HPDE6-E6E7 (cell line): ENCODE measurements at regions not wholly inside any gene's neighbourhood (a gene's known extent, or its start where the extent isn't known, plus 50 kb on each side); places are given as distances from the start of the nearest gene placed in this dataset.

Experiments
- DNase-seq: peaks from one replicate; pipeline ENCODE4 v3.0.0; 2011; ENCODE audit warnings: missing footprints; ENCODE audit errors: extremely low spot score

GRCh38 chr9:31612336-31613030, 772.0 kb upstream of the ACO1 start:
- DNase-seq = no peak

DNA sequence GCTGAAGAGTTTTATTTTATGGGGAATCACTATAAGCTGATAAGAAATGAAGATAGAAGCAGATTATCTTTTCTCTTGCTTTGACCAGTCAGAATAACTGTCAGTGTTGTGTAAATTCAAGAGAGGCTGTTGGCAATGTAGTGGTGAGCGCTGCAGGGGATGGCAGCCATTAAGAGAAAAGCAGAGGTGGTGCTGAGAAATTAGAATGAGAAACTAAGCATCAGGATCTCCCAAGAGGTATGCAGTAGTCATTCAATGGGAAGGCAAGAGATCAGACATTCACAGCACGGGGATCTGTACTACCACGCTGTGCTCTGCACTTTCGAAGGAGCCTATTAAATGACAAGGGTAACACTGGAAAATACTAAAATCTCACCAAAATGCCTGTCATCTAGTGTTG, 768.5 kb upstream of the ACO1 start:
- no peak for DNase-seq

- DNase-seq = no peak
Observed at GRCh38 chr9:31623511-31623910, 760.9 kb upstream of the ACO1 start.

DNA sequence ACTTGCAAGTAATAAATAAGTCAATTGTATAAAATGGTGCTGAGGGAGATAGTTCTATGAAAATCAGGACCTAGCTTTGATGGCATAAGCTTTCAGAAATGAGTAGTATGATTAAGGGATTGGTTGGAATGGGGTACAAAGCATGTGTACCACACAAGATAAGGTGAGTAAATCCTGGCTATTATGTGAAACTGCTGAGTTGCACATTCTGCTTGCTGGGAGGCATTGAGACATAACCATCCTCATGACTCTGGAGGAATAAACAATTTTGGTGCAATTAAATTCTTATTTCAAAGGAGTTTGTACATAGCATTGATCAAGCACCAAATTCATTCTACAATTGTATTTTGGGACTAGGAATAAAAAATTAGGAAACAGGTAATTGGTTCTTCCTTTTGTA, 755.2 kb upstream of the ACO1 start:
- no peak for DNase-seq

DNA sequence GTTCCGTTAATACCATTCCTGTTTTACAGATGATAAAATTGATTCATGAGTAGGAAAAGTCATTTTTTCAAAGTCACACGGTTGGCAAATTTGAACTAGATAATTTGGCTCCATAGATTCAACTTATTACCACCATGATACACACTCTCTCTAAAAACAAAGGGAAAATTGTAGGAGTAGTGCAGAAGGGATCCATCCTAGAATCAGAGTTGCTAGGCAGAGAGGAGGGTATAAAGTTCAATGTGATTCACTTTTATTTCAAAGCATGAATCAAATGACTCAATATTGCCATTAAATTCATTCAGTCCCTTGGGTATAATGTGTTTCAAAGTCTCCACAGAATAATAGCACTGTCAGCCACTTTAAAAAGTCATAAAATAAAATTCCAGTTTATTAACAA, 747.2 kb upstream of the ACO1 start:
- DNase-seq = no peak

GRCh38 chr9:31637861-31638260, 746.6 kb upstream of the ACO1 start:
- no peak for DNase-seq

DNA sequence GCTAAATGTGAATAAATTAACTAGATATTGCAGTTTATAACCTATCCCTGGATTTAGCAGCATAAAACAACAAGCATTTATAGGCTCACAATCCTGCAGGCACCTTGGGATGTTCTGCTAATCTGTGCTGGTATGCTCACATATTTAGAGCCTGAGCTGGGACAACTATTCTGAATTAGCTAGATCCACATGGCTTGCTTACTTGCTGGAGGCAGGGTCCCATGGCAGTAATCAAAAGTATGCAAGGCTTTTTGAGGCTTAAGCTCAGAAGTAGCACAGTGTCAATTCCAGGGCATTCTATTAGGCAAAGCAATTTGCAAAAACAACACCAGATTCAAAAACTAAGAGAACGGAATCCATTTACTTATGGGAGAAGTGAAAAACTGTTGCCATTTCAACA, 745.0 kb upstream of the ACO1 start:
- no peak for DNase-seq

- no peak for DNase-seq
Observed at GRCh38 chr9:31669311-31669710, 715.1 kb upstream of the ACO1 start.

- no peak for DNase-seq
Observed at GRCh38 chr9:31671011-31671410, 713.4 kb upstream of the ACO1 start.

DNA sequence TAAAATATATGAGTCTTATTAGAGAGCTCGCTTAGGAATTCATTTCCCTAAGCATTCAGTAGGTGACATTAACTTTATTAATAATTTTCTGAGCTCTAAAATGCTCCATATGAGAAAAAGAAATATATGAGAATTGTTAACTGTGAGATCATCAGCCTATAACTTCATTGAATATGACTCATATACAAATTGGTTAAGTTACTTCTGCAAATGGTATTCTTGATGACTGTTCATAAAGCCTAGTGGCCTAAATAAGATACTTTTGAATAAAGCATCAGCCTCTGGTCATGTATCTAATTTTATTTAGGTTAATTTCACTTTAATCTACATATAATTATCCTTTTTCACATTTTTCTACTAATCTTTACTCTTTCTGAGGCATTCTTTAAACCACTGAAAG, 710.2 kb upstream of the ACO1 start:
- DNase-seq = peak; percentile 9

- DNase-seq = no peak
Observed at GRCh38 chr9:31677415-31677814, 707.0 kb upstream of the ACO1 start.

GRCh38 chr9:31677877-31678276, 706.6 kb upstream of the ACO1 start:
- DNase-seq = no peak

DNA sequence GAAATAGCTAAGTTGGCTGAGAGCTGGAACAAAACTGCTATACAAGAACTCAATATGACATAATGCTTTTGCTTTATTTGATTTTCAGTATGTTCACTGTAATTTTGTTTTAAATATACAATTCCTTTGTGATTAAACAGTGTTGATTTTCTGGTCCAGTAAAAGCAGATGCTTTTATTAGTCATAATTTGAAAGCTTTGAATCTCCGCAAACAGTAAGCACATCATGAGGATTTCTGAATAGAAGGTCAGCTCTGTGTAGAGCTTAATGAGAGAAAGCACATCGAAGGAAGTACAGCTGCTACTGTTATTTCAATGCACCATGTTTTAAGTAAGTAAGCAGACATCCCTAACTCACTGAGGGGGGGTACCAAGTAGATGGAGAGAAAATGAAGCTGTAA, 701.3 kb upstream of the ACO1 start:
- DNase-seq = no peak

- no peak for DNase-seq
Observed at GRCh38 chr9:31697956-31698355, 686.5 kb upstream of the ACO1 start.

DNA sequence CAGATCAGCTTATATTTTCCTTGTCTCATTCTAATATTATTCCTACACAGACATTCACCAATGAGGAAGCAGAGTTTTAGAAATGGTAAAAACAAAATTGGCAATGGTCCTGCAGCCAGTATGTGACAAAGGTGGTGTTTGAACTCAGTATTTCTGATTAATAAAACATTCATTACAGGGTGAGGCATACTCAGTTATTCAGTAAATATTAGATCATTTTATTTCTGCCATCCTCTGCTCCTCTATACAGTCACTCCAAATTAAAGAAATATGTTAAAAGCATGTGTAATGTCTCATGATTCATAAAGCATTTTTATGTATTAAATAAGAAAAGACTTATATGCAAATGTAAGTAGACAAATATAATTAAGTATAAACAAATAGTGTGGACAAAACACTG, 684.6 kb upstream of the ACO1 start:
- DNase-seq = no peak

DNA sequence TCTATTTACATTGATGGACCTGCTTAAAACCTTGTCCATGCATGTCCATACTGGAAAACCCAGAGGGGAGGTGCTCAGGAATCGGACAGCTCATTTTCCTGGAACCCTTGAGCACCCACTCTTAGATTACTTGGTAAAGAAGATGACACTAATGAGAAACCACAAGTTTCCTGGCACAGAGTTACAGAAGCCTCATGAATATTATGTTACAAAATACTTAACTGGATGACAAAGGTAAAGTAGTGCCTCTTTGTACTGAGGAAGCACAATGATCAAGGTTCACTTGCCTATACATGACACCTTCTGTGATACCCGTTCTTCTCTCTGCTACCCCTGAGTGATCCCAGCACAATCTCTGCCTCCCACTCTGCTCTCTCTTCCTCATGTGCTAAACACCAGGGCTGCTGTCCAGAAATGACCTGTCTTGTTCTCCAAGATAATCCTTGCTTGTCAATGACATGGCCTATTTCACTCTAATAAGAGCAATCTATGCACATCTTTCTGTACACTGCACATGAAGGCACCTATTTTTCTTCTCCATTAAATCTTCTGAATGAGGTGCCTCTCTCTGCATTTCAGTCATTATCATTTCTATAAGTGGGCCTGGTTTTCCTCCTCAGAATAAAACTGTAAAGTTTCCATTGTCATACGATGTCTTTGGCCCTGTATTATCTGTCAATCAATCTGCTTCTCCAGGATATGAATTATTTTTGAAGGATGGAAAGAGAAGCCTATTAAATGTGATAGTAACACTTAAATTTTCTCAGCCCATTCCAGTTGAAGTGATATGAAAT, 684.0 kb upstream of the ACO1 start:
- peak; percentile 60 for DNase-seq

DNA sequence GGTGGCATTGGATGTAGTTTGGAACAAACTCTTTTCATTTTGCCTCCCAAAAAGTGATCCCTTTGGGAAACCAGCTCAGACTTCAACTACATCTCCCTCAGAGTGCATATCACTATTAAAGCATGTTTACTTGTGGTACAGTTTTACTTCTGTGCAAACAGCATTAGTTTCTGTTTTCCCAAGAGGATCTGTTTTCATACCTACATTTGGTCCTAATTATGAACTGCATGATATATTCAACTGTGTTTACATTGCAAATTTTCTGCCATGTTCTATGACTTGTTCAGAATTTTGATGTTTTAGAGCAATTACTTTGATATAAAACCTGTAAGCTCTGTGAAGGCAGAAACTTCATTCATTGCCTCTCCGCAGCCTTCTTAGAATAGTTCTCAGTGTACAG, 681.5 kb upstream of the ACO1 start:
- DNase-seq = no peak

DNA sequence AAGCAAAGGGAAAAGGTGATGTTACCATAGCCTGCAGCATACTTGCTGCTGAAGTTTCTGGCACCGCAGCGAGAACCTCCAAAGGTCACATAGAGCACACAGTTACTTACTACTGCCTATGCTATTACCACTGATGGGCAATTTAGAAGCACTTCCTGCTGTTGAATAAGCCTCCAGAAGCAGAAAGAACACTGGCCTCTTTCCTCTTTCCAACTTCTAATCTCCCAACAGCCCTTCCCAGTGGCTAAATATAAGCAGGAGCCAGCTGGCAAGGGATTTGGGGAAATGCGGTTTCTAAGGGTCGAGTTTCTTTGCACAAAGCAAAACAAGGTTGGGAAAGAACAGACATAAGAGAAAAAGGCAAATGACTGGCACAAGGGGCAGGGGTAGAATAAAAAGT, 669.2 kb upstream of the ACO1 start:
- DNase-seq = no peak

DNA sequence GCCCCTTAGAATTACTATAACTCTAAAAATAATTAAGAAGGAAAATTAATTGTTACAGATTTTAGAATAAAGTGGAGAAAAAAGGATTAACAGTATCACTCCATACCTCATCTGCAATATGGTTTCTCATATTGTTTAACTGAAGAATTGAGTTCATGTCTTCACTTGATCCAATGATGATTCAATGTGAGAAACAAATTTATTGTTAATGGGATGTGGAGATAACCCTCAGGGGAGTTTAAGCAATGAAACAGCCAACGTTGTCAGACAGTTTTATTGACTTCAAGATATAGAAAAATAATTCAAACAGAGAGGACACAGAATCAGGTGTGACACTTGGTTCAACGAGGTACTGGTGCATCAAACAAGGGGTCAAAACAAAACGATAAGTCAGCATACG, 665.2 kb upstream of the ACO1 start:
- DNase-seq = no peak

DNA sequence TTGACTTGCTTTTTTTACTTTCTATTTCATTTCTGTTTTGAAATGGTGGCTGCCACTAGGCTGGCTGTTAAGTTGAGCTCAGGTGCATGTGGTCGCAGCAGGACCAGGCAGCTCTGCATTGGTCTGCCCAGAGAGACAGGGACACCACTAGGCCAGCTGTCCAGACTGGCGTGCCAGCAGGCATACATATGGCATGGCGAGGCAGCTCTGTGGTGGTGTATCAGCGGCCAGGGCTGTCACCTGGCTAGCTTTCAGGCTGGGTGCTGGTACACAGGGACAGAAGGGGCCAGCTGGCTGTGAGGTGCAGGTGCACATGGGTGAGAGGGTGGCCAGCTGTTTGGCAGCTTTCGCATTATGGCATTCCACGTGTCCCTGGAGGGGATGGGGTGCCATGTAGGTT, 654.0 kb upstream of the ACO1 start:
- no peak for DNase-seq

DNA sequence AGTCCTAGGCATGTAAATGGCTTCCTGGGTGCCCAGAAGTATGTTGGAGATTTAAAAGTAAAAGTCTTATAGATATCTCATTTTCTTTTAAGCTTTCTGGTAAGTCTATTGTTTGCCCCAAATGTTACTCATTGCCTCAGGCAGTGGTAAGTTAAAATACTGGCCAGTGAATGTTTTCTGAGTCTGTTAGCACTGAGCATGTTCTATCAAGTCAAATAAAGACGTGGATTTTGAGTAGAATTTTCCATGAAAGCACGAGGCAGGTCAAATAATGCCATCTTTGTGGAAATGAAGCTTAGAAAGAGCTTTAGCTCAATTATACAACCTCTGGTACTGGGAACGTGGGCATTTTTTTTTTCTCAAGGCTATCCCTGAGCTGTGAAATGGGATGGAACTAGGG, 651.3 kb upstream of the ACO1 start:
- no peak for DNase-seq

DNA sequence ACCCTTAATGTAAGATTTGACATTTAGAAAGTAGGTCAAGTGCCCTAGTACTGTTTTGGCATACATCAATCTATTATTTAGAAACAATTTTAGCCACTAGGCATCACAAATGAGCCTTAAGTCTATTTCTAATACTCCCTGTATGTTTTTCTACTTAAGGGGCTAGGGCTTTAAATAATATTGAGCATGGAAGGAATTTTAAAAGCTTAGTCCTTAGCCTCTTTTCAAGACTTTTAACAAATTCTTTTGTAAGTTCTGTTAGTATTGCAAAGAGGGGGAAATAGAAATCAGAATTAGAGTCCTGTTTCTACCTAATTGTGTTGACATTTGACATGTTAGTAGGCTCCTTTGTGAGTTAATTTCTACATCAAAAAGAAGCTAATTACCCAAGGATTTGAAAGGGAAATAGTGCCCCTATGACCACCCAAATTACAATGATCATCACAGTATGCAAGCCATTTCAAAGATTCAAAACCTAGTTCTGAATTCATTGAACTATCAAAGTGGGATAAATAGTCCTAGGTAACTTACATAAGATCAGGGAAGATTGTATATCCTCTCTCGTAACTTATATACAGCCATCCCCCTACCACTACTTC, 647.8 kb upstream of the ACO1 start:
- no peak for DNase-seq

- DNase-seq = no peak
Observed at GRCh38 chr9:31740705-31741104, 643.7 kb upstream of the ACO1 start.
